SU-DHL-6 (cell line): ENCODE measurements at regions not wholly inside any gene's neighbourhood (a gene's known extent, or its start where the extent isn't known, plus 50 kb on each side); places are given as distances from the start of the nearest gene placed in this dataset.

Experiments
- EZH2phosphoT487 ChIP-seq: fragments of 200-600 bp; sonication (generic), shearing (Covaris generic); conservative IDR thresholded peaks from 2 replicates; pipeline ENCODE4 v1.6.1; 2018; ENCODE audit warnings: mild to moderate bottlenecking, antibody characterized with exemption, low read length, moderate library complexity, mixed read lengths
- TF ChIP-seq, protein P1 (sequence below): fragments of 200-600 bp; sonication (generic); IDR thresholded peaks from one replicate; pipeline ENCODE4 v1.5.1; 2017; ENCODE audit warnings: antibody characterized with exemption, mild to moderate bottlenecking, low read length, moderate library complexity; ENCODE audit not compliant: insufficient read depth, poor library complexity, severe bottlenecking

DNA sequence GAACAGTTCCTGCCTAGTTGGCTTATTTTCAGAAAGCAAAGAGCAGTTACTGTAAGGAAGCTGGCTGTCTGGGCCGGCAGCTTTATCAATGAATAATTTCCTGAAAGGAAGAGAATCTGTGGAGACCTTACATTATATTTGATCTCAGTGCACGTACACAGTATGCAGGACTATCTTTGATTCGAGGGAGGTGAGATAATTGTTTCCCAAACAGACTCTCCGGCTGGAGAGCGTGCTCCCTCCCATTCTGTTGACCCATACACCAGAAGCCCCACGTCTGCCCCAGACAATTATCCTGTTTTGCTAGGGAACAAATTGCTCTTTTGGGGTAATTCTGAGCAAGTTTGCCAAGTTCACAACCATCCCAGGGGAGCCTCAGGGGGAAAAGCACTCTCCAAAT lies 1115.0 kb downstream of the VRK1 start:
- TF ChIP-seq, protein P1, sequence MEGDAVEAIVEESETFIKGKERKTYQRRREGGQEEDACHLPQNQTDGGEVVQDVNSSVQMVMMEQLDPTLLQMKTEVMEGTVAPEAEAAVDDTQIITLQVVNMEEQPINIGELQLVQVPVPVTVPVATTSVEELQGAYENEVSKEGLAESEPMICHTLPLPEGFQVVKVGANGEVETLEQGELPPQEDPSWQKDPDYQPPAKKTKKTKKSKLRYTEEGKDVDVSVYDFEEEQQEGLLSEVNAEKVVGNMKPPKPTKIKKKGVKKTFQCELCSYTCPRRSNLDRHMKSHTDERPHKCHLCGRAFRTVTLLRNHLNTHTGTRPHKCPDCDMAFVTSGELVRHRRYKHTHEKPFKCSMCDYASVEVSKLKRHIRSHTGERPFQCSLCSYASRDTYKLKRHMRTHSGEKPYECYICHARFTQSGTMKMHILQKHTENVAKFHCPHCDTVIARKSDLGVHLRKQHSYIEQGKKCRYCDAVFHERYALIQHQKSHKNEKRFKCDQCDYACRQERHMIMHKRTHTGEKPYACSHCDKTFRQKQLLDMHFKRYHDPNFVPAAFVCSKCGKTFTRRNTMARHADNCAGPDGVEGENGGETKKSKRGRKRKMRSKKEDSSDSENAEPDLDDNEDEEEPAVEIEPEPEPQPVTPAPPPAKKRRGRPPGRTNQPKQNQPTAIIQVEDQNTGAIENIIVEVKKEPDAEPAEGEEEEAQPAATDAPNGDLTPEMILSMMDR: no peak
- no peak for TF ChIP-seq EZH2phosphoT487
